ENCODE measurements at regions not wholly inside any gene's neighbourhood (a gene's known extent, or its start where the extent isn't known, plus 50 kb on each side); places are given as distances from the start of the nearest gene placed in this dataset.
A peak's percentile ranks its signal among the peaks of the same experiment; 100 is the strongest.

DNA sequence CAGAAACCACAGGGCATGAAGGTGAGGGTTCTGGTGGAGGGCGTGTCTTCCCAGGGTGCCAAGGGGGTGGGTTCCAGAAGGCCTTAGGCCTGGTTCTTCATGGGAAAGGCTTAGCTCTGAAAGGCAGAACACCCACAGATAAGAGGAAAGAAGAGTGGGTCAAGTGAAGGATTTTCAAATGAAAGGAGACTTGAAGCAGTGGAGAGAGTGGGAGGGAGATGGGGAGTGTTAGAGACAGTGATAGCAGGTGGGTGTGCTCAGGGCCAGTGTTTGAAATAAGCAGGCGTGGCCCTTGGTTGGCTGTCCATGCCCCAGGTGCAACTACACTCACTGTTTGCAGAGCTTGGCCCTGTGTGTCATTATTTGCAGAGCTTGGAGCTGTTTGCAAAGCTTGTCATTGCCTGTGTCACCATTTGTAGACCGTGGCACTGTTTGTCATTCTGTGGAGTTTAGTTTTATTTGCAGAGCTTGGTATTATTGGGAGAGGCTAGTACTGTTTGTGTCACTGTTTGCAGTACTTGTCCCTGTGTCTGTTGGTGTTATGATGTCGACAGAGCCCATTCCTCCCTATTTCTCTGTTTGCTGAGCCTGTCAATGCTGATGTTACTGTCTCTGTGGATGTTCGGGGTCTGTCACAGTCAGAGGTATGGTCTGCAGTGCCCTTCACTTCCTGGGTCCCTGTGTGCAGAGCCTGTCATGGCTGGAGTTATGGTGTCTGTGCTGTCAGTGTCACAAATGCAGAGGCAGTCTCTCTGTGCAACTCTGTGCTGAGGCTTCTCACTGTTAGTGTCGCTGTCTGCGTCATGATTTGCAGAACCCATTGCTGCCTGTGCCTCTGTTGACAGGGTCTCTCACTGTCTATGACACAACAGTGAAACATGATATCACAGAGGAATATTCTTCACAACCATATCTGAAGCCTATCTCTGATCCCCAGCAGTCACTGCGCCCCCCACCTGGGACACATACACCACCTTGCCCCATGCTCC is 127.7 kb upstream of the LRFN2 start:
- no peak for DNase-seq

DNA sequence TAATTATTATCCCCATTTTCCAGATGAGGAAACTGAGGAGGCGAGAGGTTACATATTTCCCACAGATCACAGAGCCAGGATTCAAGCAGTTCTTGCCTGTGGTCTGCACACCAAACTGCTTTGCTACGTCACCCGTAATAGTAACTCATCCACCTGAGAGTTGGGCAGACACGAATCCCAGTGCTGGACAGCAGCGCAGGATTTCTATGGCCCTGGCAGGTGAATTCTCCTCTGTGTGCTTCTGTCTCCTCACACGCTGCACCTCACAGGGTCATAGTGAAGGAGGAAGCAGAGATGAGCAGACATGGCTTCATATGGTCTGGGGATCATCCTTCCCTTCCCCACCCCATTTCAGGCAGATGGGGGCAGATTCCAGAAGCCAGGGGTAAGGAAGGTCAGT is 127.0 kb upstream of the LRFN2 start:
- DNase-seq, result no peak

DNA sequence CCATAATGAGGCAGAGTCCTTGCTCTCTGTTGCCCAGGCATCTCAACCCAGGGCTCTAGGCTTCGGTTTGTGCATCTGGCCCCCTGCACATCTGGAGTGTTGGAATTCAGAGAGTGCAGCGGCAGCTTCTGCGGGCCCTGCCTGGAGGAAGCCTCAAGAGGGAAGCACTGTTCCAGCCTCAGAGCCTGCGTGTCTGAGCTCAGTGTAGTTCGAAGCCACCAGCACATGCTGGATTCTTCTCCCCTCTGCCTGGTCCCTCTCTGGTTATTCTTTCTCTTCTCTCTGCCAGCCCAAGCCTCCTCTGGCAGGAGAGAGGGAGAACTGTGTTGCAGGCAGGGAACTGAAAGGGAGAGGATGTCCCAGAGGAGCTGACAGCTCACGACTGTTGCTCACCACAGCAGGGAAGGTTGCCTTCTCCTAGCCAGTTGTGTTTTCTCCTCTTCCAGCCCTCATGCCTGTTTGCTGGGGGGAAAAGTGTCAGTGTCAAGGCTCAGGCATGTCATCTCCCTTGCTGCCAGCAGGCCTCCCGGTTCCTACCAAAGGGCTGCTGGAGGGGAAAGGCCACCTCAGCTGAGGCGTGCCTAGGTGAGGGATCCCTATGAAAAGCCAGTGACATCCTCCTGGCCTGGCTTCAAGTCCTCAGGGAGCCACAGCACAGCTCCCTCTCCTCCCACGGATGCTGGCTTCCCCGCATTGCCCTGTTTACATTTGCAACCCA is 126.0 kb upstream of the LRFN2 start:
- DNase-seq, result no peak

DNA sequence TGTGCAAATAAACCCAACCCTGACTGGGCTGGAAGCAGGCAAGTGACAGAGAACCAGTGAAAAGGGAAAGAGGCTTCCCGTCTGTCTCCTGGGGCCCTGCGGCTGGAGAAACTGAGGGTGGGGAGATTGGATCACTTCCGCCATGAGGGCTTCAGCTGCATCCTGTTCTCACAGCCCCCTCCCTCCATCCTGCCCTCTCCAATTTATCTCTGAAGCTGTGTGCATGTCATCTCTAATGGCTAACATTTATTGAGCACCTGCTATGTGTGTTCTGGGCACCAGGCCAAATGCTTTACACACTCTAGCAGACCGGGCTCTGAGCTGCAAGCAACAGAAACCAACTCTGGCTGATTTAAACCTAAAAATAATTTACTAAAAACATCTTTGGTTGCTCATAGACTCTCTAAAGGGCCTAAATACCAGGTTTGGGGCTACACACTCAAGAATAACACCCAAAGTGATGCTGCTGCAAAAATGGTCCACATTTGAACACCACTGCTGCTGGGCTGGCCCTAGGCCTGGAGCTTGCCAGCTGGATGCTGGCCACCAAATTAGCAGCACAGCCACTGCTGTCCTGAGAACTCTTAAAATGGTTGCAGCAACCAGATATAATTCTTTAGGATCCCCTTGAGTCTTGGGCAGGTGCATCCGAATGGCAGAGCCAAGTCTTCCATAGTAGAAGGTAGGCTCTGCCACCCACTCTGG is 123.6 kb upstream of the LRFN2 start:
- DNase-seq, result peak; percentile 71

DNA sequence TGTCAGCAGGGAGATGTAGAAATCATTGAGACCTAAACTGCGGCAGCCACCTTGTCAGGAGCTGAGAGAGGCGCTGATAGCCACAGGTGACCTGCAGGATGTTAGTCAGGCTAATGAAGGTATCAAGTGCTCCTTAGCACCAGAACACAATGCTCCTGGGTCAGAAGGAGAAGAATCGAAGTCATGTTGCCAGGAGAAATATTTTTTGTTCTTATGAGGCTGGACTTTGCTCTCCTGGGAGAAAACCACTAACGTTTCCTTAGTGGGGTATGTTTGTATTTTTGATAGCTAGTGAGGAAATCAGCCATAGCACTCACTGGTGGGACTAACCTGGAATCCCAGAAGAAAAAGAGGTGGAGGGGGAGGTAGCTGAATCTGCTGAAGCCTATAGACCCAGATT is 120.9 kb upstream of the LRFN2 start:
- no peak for DNase-seq

DNA sequence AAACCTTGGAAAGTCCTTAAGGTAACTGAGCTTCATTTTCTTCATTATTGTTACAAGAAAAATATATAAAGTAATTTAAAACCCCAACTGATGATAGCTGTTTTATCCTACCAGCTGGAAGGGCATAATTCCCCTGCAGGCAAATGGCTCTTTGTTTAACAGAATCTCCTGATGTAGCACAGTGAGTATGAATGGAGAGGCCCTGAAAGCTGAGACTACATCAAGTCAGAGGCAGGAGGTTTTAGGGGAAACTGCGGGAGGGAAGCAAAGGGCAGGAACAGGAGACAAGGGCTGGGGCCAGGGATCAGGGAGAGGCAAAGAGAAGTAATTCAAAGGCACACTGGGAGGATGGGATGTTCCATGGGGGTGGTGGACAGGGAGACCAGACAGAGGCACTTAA is 119.0 kb upstream of the LRFN2 start:
- DNase-seq, result no peak

DNA sequence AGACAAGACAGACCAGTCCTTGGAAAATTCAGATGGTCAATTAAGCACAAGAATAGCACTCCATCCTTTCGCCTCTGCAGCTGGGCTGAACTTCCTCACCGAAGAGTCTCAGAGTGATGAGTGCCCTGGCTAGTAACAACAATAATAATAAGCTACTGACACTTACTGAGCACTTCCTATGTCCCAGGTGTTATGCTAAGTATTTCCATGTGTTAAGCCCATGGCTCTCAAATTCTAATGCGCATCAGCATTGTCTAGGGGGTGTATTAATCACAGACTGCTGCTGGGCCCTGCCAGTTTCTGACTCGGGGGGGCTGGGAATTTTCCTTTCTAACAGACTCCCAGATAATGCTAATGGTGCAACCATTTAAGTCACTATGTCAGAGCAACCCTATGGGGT is 118.2 kb upstream of the LRFN2 start:
- no peak for DNase-seq

DNA sequence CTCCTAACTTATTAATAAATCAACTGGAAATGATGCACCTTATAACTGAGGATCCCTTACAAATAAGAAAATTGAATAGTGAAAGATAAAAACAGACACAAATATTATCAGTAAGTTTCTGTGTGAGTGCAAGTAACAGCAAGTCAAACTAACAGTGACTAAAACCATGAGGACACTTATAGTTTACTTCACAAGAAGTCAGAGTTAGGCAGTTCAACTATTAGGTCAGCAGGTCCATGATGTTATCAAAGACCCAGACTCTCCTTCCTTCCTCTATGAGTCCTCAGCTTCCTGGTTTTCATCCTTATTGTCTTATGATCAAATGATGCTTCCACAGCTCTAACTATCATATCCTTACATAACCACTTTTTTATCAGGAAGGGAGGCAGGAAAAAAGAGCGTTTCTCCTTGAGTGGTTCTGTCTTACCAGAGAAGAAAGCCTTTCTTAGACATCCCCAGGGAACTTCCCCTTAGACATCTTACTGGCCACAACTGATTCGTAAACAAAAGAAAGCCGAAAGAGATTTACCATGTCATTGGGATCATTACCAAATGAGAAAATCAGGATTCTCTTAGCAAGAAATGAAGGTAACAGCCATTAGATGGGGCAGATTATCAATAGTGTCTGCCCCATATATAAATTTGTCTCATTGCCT is 114.3 kb upstream of the LRFN2 start:
- no peak for DNase-seq

DNA sequence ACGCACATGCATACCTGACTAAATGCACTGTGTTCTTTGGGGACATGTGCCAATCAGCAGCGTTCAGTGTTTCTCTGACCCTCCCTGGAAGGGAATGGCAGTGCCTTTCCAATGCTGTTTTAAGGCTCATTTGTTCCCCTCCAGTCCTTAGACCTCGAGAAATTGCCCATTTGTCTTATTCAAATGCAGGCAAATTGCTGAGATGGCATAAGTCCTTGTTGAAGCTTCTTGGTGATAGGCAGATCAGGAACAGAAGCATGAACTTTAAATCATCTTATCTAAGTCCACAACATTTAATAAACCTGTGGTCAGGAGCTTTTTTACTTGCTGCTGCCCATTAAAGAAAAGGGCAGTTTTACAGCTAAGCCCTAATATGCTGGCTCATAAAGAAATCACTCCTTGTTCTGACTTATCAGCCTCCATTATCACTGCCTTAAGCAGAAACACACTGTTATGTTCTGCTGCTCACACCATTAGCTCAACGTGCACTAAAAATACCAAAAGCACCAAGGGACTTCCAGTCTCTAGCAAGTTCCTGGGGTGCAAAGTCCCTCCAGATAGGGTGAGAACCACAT is 112.9 kb upstream of the LRFN2 start:
- no peak for DNase-seq

DNA sequence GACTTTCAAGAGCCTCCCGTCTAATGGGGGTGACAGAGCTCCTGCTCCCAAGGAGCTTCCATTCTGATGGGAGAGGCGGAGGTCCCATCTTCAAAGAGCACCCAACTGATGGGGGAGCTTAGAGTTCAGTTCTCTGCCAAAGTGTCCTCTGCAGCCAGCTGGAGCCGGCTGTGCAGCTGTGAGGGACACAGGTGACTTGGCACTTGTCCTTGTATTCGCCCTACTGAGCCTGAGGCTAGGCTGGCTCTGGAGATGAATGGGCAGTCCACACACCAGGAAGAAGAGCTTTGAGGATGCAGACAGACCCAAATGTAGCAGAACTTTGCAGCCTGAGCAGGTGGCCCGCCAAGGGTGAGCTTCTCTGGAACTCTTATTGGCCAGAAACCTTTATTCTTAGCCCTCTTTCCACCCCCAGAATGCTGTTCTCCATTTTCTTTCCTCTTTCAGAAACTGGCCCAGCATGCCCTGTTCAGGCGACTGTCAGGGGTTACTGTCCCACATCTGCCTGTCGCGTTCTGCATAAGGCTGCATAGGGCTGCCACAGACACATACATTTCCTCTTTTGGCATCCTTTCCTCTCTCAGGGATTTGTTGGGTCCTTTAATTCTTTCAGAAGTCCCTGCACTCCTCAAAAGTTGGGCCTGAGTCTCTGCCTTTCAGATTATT is 108.7 kb upstream of the LRFN2 start:
- DNase-seq, result peak; percentile 71

DNA sequence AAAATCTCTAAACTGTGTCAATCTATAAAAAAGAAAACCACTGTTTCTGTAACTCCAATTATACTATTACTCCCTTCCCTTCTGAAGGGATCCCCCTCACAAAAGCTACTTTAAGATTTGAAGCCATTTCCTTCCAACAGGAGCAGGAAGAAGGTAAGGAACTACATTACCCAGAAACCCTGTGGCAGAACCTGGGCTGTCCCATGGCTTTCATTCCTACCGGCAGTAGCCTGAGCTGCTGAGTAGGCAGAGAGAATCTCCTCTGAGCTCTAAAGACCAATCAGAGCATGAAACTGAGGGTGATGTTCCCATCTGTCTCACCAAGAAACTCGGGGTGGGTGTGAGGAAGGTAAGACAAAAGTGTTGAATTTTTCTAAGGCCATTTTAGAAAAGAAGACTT is 108.0 kb upstream of the LRFN2 start:
- peak; percentile 53 for DNase-seq

DNA sequence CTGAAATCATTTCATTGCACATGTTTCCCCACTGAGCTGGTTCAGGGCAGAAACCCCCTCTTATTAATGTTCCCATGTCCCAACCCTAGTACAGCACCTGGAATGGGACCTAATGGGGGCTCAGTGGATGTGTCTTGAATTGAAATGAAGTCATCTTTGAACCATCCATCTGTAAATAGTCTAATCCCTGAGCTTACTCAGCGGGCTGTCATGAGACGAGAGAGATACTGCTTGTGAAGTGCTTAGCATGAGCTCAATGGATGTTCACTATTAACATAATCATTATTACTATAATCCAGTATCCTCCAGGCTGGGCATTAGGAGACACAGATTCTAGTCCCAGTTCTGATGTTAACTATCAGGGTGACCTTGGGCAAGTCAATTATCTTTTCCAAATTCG is 106.6 kb upstream of the LRFN2 start:
- DNase-seq, result no peak

DNA sequence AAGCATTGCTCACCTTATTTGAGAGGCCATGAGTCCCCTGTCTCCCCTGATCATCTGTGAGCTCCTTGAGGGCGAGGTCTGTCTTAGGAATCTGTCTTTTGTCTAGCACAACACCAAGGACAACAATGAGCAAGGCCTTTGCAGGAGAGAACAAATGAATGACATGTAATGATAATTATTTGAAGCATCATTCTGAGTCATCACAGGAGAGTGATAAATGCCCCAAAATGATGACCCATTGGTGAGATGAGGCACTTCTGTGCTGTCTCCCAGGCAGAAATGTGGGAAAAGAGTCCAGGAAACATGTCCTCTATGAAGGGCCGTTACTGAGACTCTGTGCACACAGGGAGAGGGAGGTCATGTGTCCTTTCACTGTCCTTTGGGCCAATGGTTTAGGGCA is 105.2 kb upstream of the LRFN2 start:
- DNase-seq, result no peak

DNA sequence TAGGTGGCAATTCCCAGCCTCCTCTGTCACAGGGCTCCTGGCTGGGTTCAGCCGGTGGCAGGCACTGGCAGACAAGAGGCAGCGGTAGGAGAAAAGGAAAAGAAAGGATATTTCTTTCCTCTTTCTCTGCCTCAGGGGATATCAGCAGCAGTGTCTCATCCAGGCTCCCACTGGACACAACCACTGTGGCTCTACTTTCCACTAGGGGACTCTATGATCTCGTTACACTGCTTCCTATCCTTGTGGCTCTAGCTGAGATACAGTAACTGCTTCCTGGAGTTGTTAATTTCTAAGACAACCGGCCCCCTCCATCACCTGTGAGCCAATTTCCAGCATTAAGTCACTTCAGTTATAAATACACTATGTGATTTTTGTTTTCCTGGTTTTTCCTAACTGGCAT is 102.0 kb upstream of the LRFN2 start:
- no peak for DNase-seq

DNA sequence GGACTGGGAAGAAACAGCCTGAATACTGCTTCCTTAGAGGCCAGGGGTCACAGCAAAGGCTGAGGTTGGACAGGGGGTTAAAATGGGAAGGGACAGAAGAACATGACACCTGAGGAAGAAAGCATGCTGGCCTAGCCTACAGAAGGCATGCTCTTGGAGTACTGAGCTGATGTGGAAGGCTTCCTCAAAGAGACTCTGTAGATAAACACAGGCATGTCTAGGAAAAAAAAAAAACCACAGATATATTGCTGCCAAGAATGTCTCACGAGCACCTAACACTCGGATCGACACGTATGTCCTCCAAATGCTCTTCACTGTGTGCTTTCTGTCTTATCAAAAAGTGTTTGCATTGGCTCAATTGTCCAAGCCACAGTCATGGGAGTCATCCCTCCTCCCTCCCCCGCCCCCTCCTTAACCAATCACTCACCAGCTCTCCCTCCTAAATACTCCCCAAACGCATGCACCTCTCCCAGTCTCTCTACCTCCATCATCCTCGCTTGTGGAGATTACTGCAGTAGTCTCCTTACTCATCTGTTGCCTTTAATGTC is 101.1 kb upstream of the LRFN2 start:
- DNase-seq, result peak; percentile 20

DNA sequence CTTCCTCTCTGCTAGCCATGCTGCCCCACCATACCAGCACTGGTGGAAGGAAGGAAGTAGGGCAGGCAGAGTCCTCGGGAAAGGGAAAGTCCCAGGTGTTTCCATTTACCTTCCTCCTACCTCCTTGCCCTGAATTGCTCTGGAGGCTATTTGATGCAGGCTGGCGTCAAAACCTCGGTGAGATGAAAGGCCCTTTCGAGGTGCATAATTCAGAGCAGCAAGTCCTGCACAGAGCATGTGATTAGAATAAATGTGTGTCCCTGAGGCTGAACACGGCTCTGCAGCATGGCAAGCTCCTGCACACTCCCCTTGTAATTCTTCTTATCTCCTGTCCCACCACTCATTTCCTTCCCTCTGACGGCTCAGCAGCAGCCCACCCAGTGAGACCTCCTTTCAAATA is 98.7 kb upstream of the LRFN2 start:
- DNase-seq, result no peak

DNA sequence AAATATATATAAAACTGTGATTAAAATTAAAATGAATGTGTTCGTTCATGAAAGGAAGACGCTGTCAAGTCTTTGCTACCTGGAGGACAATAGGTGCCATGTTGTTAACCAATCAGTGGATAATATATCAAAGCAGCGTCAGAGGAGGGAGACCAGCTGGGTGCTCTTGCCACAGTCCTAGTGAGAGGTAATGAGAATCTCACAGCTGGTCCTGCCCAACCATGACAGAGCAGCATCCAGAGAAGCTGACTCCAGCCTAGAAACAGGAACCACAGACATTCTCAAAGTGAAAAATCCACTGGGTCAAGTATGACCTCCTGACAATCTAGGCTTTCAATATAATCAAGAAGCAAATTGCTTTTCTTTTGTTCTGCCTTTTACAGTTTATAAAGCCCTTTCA is 94.5 kb upstream of the LRFN2 start:
- DNase-seq, result no peak

DNA sequence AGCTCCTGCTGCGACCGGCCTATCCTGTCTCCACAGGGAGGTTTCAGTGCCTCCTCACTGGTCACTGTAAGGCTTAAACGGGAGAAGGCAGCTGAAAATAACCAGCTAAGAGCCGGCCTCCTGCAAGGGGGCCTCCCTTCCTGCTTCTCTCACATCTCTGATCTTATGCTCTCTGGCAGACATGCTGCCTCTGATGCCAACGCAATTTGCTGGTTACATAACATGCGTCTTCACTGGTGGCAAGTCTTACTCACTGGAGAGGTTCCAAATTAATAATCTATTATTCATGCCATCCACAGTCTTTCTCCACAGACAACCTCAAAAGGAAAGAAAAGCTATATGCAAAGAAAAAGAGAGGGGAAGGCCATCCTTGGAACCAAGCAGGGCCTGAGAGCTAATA is 91.8 kb upstream of the LRFN2 start:
- no peak for DNase-seq

DNA sequence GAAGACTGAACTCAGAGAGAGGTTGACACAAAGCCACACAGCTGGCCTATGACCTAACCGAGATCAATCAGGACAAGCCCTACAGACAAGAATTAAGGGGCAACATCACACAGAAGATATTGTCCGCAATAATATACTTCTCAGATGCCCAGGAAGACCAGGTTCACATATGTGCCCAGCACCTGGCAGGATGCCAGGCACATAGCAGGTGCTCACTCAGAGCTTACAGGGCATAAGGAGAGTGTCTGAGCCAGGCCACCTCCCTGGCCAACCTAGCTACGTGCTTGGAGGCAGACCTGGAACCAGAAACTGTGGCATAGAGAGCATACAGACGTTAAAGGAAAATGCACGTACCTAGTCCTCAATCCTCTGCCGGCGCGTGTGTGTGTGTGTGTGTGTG is 87.0 kb upstream of the LRFN2 start:
- DNase-seq, result no peak

DNA sequence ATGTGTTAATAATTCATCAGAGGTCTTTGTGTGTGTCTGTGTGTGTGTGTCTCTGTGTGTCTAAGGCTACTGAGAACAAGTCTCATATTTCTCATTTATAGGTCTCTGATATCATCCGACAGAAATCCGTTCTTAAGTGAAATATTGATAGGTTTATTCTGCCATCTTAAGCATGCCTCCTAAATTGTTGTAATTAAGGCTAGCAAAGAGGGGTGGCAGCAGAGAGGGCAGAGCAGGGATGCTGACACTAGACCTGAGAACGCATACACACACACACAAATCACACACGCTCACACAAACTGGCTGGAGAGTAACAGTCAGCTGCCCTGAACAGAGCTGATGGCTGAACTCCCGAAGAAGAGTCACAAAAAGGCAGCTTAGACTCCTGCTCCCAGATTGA is 84.9 kb upstream of the LRFN2 start:
- no peak for DNase-seq

DNA sequence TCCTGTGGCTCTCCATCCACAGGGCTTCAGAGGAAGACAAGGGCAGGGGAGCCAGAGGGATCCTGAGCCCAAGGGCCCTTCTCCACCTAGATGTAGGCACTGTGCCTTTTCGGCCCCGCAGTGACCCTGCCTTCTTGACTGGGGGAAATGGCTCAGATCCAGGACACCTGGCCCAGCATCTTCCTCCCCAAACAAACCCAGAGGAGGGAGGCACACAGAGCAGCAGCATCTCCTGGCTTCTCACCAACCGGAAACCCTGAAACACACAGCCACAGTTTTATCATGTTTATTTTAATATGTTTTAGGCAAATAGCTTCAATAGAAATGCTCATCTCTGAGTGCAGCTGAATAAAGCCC is 84.5 kb upstream of the LRFN2 start:
- no peak for DNase-seq
